ENCODE measurements at regions not wholly inside any gene's neighbourhood (a gene's known extent, or its start where the extent isn't known, plus 50 kb on each side); places are given as distances from the start of the nearest gene placed in this dataset.

- no peak for TF ChIP-seq THAP7 (CRISPR knock-in tag; IDR thresholded peaks at IDR 0.05)
- no peak for TF ChIP-seq AHR (CRISPR knock-in tag; IDR thresholded peaks at IDR 0.05)
- TF ChIP-seq MYC (CRISPR knock-in tag; IDR thresholded peaks at IDR 0.05; ENCODE audit: borderline replicate concordance): no peak
- no peak for TF ChIP-seq MAX (IDR thresholded peaks at IDR 0.05)
Measured at GRCh38 chr10:131473645-131474044, 162.1 kb upstream of the TCERG1L start.
